Fibroblast of villous mesenchyme (primary cell): ENCODE measurements at regions not wholly inside any gene's neighbourhood (a gene's known extent, or its start where the extent isn't known, plus 50 kb on each side); places are given as distances from the start of the nearest gene placed in this dataset.

Experiments used
- DNase-seq: peaks from one replicate; pipeline ENCODE4 v3.0.0-alpha.2; 2010; ENCODE audit warnings: low read depth
- H3K4me3 ChIP-seq: 2 replicates; pipeline ENCODE4 v1.5.1; 2011; ENCODE audit warnings: low read depth, mild to moderate bottlenecking, low read length
- TF ChIP-seq, protein P1 (sequence below): IDR thresholded peaks from 2 replicates; pipeline ENCODE4 v1.5.1; 2012; ENCODE audit warnings: low read depth, mild to moderate bottlenecking, low read length; ENCODE audit not compliant: insufficient read depth

DNA sequence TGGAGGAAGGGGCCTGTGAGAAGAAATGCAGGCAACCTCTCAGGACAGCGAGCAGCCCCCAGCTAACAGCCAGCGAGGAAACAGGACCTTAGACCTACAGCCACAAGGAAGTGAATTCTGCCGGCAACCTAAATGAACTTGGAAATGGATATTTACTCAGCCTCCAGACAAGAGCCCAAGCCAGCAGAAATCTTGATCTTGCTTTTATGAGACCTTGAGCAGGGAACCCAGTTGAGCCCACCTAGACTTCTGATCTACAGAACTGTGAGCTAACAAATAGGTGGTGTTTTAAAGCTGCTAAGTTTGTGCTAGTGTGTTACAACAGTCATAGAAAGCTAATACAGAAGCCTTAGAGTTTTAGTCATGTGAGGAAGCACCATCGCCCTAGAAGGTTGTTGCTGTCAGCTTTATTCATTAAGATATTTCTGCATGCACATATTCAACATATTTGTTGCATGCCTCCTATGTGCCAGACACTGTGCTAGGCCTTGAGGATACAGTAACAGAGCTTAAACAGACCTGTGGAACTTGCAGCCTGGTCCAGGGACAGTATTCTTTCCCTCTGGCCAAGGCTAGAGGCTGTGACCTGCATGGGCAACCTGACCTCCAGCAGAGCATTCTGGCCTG, 50.3 kb downstream of the NALF2 start:
- TF ChIP-seq, protein P1, sequence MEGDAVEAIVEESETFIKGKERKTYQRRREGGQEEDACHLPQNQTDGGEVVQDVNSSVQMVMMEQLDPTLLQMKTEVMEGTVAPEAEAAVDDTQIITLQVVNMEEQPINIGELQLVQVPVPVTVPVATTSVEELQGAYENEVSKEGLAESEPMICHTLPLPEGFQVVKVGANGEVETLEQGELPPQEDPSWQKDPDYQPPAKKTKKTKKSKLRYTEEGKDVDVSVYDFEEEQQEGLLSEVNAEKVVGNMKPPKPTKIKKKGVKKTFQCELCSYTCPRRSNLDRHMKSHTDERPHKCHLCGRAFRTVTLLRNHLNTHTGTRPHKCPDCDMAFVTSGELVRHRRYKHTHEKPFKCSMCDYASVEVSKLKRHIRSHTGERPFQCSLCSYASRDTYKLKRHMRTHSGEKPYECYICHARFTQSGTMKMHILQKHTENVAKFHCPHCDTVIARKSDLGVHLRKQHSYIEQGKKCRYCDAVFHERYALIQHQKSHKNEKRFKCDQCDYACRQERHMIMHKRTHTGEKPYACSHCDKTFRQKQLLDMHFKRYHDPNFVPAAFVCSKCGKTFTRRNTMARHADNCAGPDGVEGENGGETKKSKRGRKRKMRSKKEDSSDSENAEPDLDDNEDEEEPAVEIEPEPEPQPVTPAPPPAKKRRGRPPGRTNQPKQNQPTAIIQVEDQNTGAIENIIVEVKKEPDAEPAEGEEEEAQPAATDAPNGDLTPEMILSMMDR: no peak

DNA sequence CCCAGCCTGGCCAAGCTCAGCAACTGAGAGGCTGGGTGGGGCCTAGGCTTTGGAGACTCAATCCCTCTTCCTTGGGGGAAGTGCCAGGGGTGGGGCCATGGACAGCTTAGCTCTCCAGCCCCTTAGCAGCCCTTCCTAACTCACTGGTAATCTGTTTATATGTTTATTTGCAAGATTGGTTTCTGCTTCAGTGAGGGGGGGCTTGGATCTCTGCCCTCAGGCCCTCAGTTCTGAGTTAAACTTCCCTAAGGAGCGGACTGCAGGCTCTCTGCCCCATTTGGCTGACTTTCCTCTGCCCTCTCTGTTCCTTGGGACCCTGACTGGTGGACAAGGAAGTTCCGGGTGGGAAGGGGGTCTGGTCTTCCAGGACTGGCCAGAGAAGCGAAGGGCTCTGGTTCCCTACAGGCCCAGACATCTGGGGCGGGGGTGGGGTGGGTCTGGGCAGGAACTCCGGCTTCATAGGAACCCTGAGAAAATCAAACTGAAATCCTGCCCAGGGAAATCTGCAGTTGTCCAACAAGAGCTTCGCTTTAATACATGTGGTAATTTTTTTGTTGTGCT, 51.4 kb downstream of the NALF2 start:
- no peak for DNase-seq
- TF ChIP-seq, protein P1: no peak
- no peak overlapping the region for H3K4me3 ChIP-seq

More for the DNA sequence above, 50.3 kb downstream of the NALF2 start:
- no peak overlapping the region for H3K4me3 ChIP-seq
- no peak for DNase-seq

GRCh38 chrX:69556060-69557011, 52.2 kb downstream of the NALF2 start:
- TF ChIP-seq, protein P1: no peak
- no peak overlapping the region for H3K4me3 ChIP-seq
- DNase-seq: peak; percentile 8

DNA sequence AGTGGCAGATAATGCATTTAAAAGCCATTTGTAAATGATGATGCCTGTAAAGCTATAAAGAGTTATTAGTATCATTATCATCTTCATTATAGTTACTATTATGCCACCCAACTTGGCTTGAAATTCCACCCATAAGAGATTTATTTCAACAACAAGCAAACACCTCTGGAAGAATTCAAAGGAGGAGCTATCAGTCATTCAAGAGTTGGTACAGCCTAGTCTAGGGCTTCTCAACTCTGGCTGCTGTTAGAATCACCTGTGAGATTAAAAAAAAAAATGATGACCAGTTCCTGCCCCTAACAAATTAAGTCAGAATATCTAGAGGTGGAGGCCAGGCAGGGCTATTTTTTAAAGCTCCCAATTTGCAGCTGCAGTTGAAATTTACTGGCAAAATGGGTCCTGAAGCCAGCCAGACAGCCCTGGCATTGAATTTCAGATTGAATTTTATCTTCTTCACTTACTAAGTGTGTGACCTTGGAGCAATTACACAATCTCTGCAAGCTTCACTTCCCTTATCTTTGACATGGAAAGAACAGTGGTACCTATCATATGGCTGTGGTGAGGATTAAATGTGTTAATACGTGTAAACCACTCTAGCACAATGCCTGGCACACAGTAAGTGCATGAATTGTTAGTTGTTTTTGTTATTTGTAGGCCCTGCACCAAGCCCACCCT, 52.9 kb upstream of the EDA start:
- no peak for DNase-seq
- H3K4me3 ChIP-seq: no peak overlapping the region
- TF ChIP-seq, protein P1: no peak

GRCh38 chrX:69564665-69565064, 51.2 kb upstream of the EDA start:
- DNase-seq: no peak
- TF ChIP-seq, protein P1: no peak

DNA sequence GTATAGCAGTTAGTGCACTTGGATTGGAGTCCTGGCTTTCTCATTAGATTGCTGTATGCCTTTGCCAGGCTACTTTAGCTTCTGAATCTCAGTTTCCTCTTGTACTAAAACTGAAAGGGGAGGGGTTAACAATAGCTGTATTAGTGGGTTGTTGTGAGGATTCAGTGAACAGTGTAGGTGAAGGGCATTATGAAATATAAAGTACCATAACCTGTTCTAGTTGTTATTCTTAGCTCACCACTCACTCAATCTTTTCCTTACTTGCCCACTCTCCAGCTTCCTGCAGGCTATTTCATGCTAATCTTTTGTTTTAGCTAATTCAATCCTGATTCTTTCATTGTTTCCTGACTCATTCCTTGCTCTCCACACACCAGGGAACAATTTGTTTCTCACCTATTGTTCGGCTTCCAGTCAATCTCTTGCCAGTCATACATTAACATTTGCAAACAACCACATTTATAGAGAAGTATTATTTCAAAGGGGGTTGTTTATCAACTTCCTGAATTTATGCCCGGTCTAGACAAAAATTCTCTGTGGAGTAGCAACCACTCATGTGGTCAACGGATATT, 50.6 kb upstream of the EDA start:
- TF ChIP-seq, protein P1: no peak
- no peak for DNase-seq
- no peak overlapping the region for H3K4me3 ChIP-seq

More at GRCh38 chrX:69564665-69565064, 51.2 kb upstream of the EDA start:
- H3K4me3 ChIP-seq: no peak overlapping the region
